Activated CD8-positive, alpha-beta memory T cell treated with anti-CD3 and anti-CD28 coated beads for 36 hours (primary cell): ENCODE measurements at regions not wholly inside any gene's neighbourhood (a gene's known extent, or its start where the extent isn't known, plus 50 kb on each side); places are given as distances from the start of the nearest gene placed in this dataset.

Experiments used
- CTCF ChIA-PET: fragments of 350-600 bp; sonication (Branson Sonifier 250); formaldehyde crosslinking; loops from one replicate; lab custom pipeline; 2021; ENCODE audit warnings: antibody characterized with exemption; lab: Charles Lee
- POLR2A ChIA-PET: fragments of 350-600 bp; sonication (Branson Sonifier 250); formaldehyde crosslinking; loops from one replicate; lab custom pipeline; 2021; ENCODE audit warnings: antibody characterized with exemption; lab: Charles Lee

DNA sequence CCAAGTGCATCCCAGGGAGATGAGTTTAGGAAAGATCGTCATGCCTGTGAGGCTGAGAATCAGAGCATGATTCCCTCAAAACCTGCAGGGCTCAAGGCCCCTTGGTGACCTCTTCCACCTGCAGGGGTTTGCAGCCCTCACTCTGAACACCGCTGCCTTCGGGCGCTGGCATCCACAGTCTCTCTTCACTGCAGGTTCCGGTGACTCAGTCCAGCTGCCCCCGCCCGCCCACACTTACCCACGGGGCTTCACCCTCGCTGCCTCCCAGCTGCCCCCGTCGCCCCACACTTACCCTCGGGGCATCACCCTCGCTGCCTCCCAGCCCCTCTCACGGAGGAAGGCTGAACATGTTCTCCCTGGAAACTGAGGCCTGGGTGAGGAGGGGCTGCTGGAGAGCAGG lies 277.1 kb downstream of the XXYLT1 start:
- CTCF ChIA-PET, result no interaction called here

DNA sequence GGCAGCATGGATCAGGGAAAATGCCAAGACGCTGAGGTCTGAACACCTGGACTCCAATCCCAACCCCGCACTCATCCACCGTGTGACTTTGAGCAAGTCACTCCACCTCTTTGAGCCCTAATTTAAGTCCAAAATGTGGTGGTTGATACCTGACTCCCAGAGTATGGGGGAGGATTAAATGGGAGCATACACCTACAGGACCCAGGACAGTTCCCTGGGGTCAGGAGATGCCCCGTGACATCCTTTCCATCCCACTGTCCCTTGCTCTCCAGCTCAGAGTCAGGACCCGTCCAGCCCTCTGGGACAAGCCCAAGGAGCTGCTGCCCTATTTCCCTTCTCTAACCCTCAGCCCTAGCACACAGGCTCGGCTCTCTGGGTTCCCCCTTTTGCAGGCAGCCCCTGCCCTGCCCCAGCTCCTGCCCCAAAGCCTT lies 276.4 kb downstream of the XXYLT1 start:
- ChIA-PET CTCF (no interaction called here), POLR2A (no interaction called here)

More for the DNA sequence above, 277.1 kb downstream of the XXYLT1 start:
- POLR2A ChIA-PET, result no interaction called here

DNA sequence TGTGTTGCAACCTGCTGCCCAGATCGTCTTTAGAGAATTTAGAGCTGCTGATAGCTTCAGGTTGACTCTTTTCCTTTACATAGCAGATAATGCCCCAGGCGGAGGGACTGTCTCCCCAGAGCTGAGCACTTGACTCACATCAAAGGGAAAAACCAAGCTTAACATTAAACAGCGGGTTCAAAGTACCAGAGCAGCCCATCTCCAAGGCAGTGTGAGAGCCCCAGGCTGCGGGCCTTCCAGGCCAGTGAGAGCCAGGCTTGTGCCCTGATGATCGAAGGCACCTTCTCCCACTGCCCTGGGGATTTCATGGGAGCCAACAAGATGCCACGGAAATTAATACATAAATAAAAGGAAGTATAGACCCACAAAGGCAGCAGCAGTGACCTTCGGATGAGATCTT lies 275.6 kb downstream of the XXYLT1 start:
- ChIA-PET POLR2A (no interaction called here), CTCF (no interaction called here)

DNA sequence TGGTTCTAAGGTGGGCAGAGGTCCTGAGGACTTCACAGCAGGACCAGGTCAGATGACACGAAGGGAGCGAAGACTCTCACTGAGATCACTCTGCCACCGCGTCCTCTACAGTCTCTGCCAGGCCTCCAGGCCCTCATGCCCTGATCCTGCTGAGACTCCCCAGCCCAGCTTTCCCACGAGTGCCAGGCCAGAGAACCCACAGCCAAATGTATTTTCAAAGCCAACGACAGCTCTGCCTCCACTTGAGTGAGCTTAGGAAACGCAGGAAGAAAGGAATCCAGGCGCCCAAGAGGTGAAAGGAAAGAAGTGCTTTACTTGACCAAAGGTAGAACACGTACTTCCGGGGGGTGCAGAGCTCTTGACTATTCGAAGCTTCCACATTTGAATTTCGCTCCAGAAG lies 275.0 kb downstream of the XXYLT1 start:
- ChIA-PET POLR2A (no interaction called here), CTCF (no interaction called here)

DNA sequence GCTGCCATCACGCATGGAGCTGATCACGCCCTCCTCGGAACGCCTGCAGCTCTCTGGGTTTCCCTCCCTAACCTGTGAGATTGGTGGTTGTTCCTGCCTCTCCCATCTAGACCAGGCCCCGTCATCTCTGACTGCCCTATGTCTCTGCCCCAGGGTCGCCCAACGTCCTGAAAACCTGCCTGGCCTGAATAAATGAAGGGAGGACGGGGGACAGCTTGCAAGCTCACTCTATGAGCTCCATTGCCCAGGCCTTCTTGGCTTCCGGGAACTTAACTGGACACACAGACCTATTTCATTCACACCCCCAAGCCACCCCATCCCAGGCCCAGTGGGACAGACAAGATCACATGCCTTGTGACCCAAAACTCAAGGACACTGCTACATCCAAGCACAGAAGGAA lies 274.2 kb downstream of the XXYLT1 start:
- POLR2A ChIA-PET, result no interaction called here
- CTCF ChIA-PET, result no interaction called here

DNA sequence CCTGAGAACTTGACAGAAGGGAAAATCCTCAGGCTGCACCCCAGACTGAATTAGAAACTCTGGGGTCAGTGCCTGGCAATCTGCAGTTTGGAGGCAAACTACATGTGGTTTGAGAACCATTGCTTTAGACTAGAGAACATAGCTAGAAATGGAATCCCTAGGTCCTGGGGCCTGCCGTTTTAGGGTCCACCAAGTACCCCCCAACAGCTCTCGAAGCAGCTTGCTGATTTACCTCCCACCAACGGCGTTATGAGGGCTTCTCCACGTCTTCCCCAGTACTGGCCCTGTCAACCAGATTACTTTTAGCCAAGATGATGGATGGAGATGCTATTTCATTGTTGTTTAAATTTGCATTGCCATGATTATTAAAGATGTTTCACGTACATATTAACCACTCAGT lies 272.5 kb downstream of the XXYLT1 start:
- ChIA-PET CTCF (no interaction called here), POLR2A (no interaction called here)

DNA sequence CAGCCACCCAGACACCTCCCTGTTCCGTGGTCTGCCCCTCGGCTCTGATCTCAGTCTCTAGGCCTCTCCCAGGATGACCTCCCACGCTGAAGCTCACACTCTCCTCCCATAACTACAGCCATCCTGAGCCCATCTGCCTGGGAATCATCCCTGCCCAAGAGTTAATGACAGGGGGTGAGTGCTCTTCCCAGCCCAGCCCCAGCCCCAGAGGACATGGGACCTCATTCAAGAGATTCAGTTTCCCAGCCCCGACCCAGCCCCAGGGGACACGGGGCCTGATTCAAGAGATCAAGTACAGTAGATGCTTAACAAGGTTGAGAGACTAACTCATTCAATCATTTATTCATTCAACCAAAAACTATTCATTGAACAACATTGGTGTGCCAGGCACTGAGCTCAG lies 272.0 kb downstream of the XXYLT1 start:
- ChIA-PET CTCF (no interaction called here), POLR2A (no interaction called here)

DNA sequence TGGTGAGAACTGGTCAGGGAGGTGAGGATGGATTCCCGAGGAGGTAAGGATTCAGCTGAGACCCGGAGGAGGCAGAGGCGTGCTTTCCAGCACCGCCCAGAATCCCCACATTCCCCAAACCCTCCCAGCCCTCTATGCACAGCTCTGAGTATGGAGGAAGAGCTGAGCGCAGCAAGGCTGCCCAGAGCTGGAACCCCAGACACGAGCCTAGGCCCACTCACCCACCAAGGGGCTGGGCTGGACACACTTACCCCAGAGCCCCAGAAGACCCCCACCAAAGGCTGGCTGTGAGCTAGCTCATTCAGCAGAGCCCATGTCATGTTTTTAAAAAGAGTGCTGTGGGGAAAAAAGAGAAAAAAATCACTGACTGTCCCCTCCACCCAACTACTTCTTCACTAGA lies 271.5 kb downstream of the XXYLT1 start:
- ChIA-PET POLR2A (no interaction called here), CTCF (no interaction called here)

DNA sequence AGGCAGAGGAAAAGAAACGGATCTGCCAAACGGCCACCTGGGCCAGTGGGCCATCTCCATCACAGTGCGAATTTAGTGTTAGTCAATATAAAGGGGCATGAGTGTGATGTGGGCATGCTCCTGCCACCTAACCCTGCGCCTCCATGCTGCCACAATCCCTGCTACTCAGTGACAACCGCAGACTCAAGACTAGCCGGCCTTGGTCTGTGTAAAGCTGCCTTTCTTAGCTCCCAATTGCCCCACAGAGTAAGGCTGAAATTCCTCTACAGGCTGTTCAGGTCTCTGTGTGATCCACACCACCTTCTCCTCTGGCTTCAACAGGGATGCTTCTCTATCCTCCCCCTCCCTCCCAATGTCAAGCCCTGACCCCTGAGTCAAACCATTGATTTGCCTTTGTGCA lies 269.7 kb downstream of the XXYLT1 start:
- CTCF ChIA-PET, result no interaction called here
- POLR2A ChIA-PET, result no interaction called here

DNA sequence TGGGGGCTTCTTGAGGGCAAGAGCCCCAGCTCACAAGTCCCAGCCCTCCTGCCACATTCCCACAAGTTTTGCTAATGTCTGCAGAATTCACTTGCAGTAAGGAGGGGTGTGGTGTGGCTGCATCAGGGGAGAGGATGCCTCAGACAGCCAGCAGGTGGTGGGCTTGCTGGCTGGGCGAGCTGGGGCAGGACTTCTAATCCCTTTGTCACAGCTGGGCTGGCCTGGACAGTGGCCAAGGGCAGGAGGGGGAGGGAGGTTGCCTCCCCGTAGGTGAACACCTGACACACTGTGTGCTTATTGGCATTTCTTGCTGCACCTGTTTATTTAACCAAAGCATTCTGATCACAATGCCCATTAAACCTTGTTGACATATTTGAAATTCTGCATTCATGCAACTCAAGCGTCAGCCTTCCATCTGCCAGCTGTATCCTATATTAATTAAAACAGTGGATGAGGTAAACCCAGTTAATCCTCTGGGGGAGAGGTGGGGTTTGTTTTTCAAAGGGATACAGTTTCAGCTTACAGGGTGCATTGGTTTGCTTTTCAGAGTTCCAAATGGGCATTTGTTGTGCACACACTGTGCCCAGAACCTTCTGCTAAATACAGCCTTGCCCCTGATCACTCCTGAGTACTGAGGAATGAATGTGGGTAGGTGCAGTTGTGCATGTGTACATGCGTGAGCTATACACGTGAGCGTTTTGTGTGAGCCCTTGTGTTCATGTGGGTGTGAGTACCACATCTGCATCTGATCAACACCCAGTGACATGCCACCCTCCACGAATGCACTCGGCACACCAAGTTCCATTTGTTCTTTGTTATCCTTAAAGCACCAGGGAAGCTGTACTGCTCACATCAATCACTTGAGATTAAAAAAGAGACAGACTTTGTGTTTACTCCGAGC lies 268.7 kb downstream of the XXYLT1 start:
- ChIA-PET CTCF (no interaction called here), POLR2A (no interaction called here)

DNA sequence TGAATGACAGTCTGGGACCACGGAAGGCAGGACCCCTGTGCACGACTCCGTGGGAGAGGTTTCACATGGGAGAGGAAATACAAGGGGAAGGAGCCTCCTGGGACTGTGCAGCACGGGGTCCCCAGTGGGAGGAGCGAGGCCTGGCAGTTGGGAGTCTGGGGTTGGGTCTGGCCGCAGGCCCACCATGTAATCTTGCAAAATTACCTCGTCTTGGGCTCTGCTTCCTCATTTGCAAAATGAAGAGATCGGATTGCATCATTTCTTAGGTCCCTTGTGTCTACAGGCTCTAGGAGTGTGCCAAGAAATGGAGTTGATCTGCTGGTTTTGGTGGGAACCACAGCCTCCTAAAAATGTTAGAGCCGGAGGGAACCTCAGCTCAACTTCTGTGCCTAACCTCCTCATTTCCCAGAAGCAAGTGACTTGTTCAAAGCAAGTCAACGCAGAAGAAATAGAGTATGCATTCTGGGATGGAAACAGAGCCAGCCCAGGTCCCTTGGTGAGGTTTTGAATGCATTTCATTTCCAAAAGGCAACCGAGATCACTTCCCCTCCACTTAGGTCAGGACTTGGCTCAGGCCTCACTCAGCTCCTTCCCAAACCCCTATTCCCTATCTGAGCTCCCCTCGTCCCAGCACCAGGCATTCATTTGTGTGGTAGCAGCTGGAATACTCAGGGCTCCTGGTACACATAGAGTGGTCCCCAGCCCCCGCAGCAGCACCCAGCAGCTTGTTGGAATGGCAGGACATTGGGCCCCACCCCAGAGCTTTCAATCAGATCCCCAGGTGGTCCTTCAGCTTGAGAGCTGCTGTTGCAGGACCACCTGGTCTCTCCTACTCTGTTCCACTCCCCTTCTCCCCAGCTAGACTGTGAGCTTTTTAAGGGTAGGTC lies 267.7 kb downstream of the XXYLT1 start:
- POLR2A ChIA-PET, result interaction anchor here (0.7 kb wide), 1 partner anchor 315 kb away, joined by 3 read pairs; no protein-coding TSS in a partner anchor
- CTCF ChIA-PET, result no interaction called here

DNA sequence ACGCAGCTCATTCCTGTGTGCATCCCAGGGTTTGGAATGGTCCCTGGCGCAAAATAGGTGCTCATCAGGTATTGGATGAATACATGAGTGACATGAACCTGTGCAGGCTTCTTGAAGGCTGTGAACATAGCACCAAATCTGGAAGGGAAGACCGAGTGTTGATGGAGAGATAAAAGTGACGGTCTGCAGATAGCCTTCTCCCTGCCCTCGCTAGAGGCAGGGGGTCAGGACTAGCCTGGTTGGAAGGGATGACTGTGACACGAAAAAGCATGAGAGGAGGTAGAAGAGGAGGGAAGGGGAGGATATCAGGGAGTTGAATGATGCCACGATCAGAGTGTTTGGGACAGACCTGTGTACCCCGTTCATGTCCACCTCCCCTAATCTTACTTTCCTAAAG lies 267.1 kb downstream of the XXYLT1 start:
- ChIA-PET CTCF (no interaction called here), POLR2A (no interaction called here)

DNA sequence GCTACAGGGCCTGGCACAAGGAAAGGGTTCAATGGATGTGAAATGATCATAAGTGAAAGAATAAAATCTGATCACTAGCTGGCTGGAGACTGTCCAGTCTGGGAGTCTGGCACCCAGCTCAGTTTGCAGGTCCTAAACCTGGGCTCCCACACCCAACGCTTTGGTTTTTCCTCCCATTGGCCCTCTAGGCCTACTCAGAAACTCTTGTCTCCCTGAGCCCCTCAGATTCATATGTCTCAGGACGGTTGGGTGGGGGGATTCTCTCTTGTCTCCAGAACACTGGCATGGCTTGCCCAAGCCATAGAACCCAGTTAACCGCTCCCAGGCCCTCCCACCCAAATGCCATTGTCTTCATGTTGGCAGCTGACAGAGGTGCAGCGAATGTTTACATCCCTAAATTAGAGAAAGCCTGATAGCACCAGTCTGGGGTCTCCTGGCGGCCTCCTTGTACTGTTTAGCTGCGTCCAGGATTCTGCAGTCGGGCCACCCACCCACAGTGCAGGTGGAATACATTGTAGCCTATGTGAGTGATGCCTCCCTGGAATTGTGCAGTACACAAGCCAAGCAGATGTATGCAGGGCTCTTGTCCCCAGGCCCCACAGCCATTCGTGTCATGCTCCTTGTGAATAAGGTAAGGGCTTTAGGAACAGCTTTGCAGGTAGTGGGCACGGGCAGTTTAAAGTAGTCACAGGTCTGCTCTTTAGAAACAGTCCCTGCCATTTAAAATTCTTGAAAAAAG lies 266.3 kb downstream of the XXYLT1 start:
- ChIA-PET CTCF (no interaction called here), POLR2A (no interaction called here)

DNA sequence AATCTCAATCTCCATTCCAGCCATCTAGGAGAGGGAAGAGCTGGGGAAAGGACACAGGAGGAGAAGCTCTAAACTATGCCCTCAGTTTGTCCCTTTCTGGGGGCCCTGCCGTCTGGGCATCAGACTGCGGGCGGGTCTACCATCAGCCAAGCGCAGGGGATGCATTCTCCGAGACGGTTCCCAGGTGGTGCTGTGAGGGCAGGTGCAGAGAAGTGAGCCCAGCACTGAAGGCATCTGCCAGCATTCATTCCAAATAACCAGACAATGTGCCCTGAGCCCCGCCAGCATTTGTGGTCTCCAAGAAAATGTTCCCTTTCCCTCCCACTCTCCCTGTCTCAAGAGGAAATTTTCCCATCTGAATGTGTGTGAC lies 265.7 kb downstream of the XXYLT1 start:
- ChIA-PET CTCF (no interaction called here), POLR2A (no interaction called here)

DNA sequence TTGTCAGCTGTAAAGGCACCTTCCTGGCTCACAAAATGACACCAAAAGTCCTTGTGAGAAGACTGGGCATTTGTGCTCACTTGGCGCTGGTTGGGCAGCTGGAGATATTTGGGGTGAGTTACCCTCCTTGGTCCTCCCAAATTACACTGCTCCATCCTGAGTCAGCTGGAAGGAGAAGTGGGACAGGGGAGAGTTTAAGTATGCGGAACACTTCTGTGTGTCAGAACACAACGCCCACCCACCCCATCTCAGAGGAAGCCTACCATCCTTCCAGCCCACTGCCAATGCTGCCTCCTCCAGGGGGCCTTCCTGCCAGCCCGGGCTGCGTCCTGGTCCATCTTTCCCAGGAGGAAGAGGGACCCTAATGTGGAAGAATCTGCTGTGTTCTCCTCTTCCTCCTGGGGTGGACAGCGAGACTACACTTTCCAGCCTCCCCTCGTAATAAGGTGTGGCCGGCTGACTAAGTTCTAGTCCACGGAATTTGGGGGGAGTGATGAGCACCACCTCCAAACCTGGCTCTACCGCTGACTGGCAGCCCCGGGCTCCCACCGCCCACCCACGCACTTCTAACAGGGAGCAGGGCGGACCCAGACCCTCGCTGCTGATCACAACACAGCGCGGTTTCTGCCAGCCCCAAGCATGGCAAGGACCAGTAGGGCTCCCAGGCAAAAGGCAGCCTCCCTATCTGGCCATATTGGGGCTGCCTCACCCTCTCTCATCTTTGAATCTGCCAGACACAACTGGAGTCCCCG lies 265.0 kb downstream of the XXYLT1 start:
- CTCF ChIA-PET, result no interaction called here
- POLR2A ChIA-PET, result no interaction called here

DNA sequence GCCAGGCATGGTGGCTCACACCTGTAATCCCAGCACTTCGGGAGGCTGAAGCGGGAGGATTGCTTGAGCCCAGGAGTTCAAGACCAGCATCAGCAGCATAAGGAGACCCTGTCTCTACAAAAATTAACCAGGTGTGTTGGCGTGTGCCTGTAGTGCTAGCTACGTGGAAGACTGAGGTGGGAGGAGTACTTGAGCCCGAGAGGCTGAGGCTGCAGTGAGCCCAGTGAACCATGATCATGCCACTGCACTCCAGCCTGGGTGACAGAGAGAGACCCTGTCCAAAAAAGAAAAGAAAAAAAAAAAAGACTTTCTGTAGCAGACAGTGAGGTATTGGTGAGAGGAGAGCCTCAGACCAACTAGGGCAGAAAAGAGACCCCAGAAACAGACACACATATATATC lies 263.8 kb downstream of the XXYLT1 start:
- ChIA-PET POLR2A (no interaction called here), CTCF (interaction anchor here (0.7 kb wide), 1 partner anchor 21 kb away, joined by 3 read pairs; no protein-coding TSS in a partner anchor)

DNA sequence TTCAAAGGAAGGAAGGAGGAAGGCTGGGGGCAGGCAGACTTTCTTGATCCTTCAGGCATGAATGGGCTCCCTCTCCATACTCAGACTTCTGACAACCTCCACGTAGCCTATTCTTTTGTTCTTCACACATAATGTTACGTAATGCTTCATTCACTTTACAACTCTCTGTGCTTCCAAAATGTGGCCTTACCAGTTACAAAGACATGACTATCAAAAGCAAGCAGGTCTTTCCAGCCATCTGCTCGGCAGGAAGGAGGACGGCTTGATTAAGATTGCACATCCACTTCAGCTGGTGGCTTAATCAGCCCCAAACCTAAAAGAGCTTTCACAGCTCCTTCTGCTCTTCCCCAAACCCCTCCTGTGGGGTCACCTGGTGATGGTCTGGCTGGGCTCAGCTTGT lies 263.2 kb downstream of the XXYLT1 start:
- ChIA-PET POLR2A (no interaction called here), CTCF (no interaction called here)

DNA sequence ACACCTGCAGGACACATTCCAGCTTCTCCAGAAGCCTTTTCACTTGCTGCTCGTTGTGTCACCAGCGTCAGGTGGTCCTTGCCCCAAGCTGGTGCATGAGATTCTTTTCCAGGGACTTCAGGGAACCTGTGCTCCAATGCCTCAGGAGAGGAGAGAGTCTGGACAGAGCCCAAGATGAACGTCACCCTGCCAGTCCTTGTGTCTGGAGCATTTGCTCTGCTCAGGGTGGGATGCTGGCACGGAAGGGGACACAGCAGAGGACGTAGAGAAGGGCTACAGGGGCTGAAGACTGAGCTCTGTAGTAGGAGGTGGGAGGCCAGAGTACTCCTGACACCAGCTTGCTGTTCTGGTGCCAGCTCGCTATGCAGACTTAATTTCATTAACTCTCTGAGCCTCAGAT lies 262.1 kb downstream of the XXYLT1 start:
- ChIA-PET CTCF (interaction anchor here (1.0 kb wide), 1 partner anchor 11 kb away, joined by 3 read pairs; no protein-coding TSS in a partner anchor), POLR2A (no interaction called here)

DNA sequence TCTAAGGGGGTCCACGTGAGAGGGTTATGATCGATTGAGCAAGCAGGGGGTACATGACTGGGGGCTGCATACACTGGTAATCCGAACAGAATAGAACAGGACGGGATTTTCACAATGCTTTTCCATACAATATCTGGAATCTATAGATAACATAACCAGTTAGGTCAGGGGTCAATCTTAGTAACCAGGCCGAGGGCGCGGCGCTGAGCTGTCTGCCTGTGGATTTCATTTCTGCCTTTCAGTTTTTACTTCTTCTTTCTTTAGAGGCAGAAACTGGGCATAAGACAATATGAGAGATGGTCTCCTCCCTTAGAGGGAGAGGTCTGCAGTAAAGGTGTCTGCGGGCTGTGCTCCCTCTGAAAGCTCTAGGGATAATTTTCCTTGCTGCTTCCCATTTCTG lies 261.3 kb downstream of the XXYLT1 start:
- ChIA-PET CTCF (interaction anchor here (1.0 kb wide), 1 partner anchor 10 kb away, joined by 3 read pairs; no protein-coding TSS in a partner anchor), POLR2A (no interaction called here)
